Keratinocyte (primary cell): ENCODE measurements at regions not wholly inside any gene's neighbourhood (a gene's known extent, or its start where the extent isn't known, plus 50 kb on each side); places are given as distances from the start of the nearest gene placed in this dataset.

Experiments used
- DNase-seq: peaks from one replicate; pipeline ENCODE4 v3.0.0-alpha.2; 2011; ENCODE audit warnings: low read depth, missing footprints, low spot score
- FAIRE-seq: peaks from 2 replicates; lab custom pipeline; 2011; peaks lifted over from hg19 to GRCh38; lab: Jason Lieb, UNC
- H2AFZ ChIP-seq: 2 replicates; pipeline ENCODE4 v1.6.0; 2012; ENCODE audit warnings: low read length, control low read depth, inconsistent platforms; ENCODE audit not compliant: control insufficient read depth
- H3K27ac ChIP-seq: 2 replicates; pipeline ENCODE4 v1.5.1; 2011; ENCODE audit warnings: low read length; ENCODE audit not compliant: control insufficient read depth, insufficient read depth
- H3K27me3 ChIP-seq: 3 replicates; pipeline ENCODE4 v1.6.0; 2011; ENCODE audit warnings: low read length; ENCODE audit not compliant: control insufficient read depth, insufficient read depth; ENCODE audit errors: extremely low read depth
- H3K36me3 ChIP-seq, 2 experiments: 2 replicates in 1 of 2; 3 replicates in 1 of 2; pipeline ENCODE4 v1.5.1; 2011; ENCODE audit warnings: low read length in 2 of 2, mild to moderate bottlenecking in 1 of 2; ENCODE audit not compliant: control insufficient read depth in 2 of 2, insufficient read depth in 2 of 2; ENCODE audit errors: extremely low read depth in 1 of 2
- H3K4me1 ChIP-seq: 3 replicates; pipeline ENCODE4 v1.5.1; 2011; ENCODE audit warnings: low read length; ENCODE audit not compliant: control insufficient read depth, insufficient read depth; ENCODE audit errors: extremely low read depth
- H3K4me2 ChIP-seq: 3 replicates; pipeline ENCODE4 v1.6.0; 2011; ENCODE audit warnings: low read depth, low read length; ENCODE audit not compliant: control insufficient read depth, insufficient read depth; ENCODE audit errors: extremely low read depth
- H3K4me3 ChIP-seq, 3 experiments: fragments of 200-600 bp in 1 of 3; sonication (generic) in 1 of 3; 2 replicates in 2 of 3; 3 replicates in 1 of 3; pipeline ENCODE4 v1.5.1; 2011 to 2016; ENCODE audit warnings: low read length in 3 of 3, mild to moderate bottlenecking in 3 of 3, control low read depth in 2 of 3, inconsistent platforms in 1 of 3, low read depth in 1 of 3, mixed read lengths in 1 of 3, mixed run types in 1 of 3, moderate library complexity in 1 of 3; ENCODE audit not compliant: control insufficient read depth in 2 of 3, insufficient read depth in 2 of 3; ENCODE audit errors: extremely low read depth in 1 of 3
- H3K79me2 ChIP-seq: 2 replicates; pipeline ENCODE4 v1.6.0; 2012; ENCODE audit warnings: low read length; ENCODE audit not compliant: control insufficient read depth, insufficient read depth
- H3K9ac ChIP-seq: 3 replicates; pipeline ENCODE4 v1.6.0; 2011; ENCODE audit warnings: low read length; ENCODE audit not compliant: control insufficient read depth, insufficient read depth; ENCODE audit errors: extremely low read depth
- H3K9me1 ChIP-seq: 3 replicates; pipeline ENCODE4 v1.6.0; 2011; ENCODE audit warnings: low read length; ENCODE audit not compliant: control insufficient read depth, insufficient read depth; ENCODE audit errors: extremely low read depth
- H3K9me3 ChIP-seq: 2 replicates; pipeline ENCODE4 v1.5.1; 2012; ENCODE audit warnings: low read depth, low read length; ENCODE audit not compliant: control insufficient read depth
- H4K20me1 ChIP-seq: 3 replicates; pipeline ENCODE4 v1.6.0; 2011; ENCODE audit warnings: low read length; ENCODE audit not compliant: control insufficient read depth, insufficient read depth; ENCODE audit errors: extremely low read depth
- CTCF ChIP-seq, 3 experiments: IDR thresholded peaks in 1 of 3; conservative IDR thresholded peaks in 1 of 3; optimal IDR thresholded peaks in 1 of 3; 2 replicates in 2 of 3; 3 replicates in 1 of 3; pipeline versions ENCODE3 to v1.5.1; 2011; ENCODE audit warnings: low read length in 3 of 3, mild to moderate bottlenecking in 3 of 3, moderate library complexity in 2 of 3, control low read depth in 1 of 3, inconsistent platforms in 1 of 3; ENCODE audit not compliant: insufficient read depth in 2 of 3; ENCODE audit errors: extremely low read depth in 1 of 3
- EZH2 ChIP-seq: IDR thresholded peaks from one replicate; pipeline ENCODE4 v1.6.1; 2012; ENCODE audit warnings: inconsistent platforms, mild to moderate bottlenecking, low read length, moderate library complexity
- dilution Hi-C: fragments of 300-500 bp; cut with MboI; formaldehyde crosslinking; loops from one replicate; pipeline ENCODE4 v1.7.0; 2020; ENCODE audit warnings: low sequenced_read_pairs; ENCODE audit not compliant: extremely low pct_ligation_motif_present

- H3K27ac ChIP-seq, result no peak overlapping the region
- no peaks in the 10 kb centered on the region for H3K9me1 ChIP-seq
- FAIRE-seq (no peak), DNase-seq (no peak)
- H3K4me1 ChIP-seq, result no peaks in the 10 kb centered on the region
- dilution Hi-C loops, result no loop called here
- no peaks in the 10 kb centered on the region for H3K9me3 ChIP-seq
- no peak overlapping the region for H3K9ac ChIP-seq
- TF ChIP-seq EZH2, result no peak
- TF ChIP-seq CTCF (optimal IDR thresholded peaks at IDR 0.05 in 1 of 3, IDR thresholded peaks at IDR 0.05 in 1 of 3, conservative IDR thresholded peaks at IDR 0.05 in 1 of 3; ENCODE audit: extremely low read depth in 1 of 3, insufficient read depth in 2 of 3, low read length in 3 of 3), result no peak
- H3K27me3 ChIP-seq, result no peaks in the 10 kb centered on the region
- no peaks in the 10 kb centered on the region for H3K36me3 ChIP-seq
- H3K79me2 ChIP-seq, result no peaks in the 10 kb centered on the region
- H4K20me1 ChIP-seq, result no peaks in the 10 kb centered on the region
- no peak overlapping the region for H3K4me3 ChIP-seq
- no peak overlapping the region for H3K4me2 ChIP-seq
- H2AFZ ChIP-seq, result no peak overlapping the region
These were observed 368.9 kb upstream of the ONECUT1 start for GRCh38 chr15:53158995-53159394.

- Histone ChIP-seq H3K9me1 (no peaks in the 10 kb centered on the region), H3K9me3 (no peaks in the 10 kb centered on the region), H3K27ac (no peak overlapping the region), H2AFZ (no peak overlapping the region), H4K20me1 (no peaks in the 10 kb centered on the region), H3K9ac (no peak overlapping the region), H3K27me3 (no peaks in the 10 kb centered on the region), H3K79me2 (no peaks in the 10 kb centered on the region), H3K4me1 (no peaks in the 10 kb centered on the region), H3K4me2 (no peak overlapping the region), H3K36me3 (no peaks in the 10 kb centered on the region), H3K4me3 (no peak overlapping the region)
- FAIRE-seq, result no peak
- dilution Hi-C loops, result no loop called here
- DNase-seq, result no peak
- no peak for TF ChIP-seq CTCF (optimal IDR thresholded peaks at IDR 0.05 in 1 of 3, IDR thresholded peaks at IDR 0.05 in 1 of 3, conservative IDR thresholded peaks at IDR 0.05 in 1 of 3; ENCODE audit: extremely low read depth in 1 of 3, insufficient read depth in 2 of 3, low read length in 3 of 3)
- no peak for TF ChIP-seq EZH2
These were observed 343.2 kb upstream of the ONECUT1 start for GRCh38 chr15:53133255-53133850.
